WTC11 (cell line): ENCODE measurements at regions not wholly inside any gene's neighbourhood (a gene's known extent, or its start where the extent isn't known, plus 50 kb on each side); places are given as distances from the start of the nearest gene placed in this dataset.

Source experiments
- ATAC-seq: fragments of 200-7000 bp; cut with Tn5 transposase; 2 replicates; pipeline ENCODE4 v1.10.0; 2021; ENCODE audit warnings: mild to moderate bottlenecking, moderate library complexity
- CTCF ChIA-PET: fragments of 300-600 bp; sonication (Branson Sonifier 250); formaldehyde crosslinking; loops from one replicate; lab custom pipeline; 2021; ENCODE audit warnings: antibody characterized with exemption; lab: Charles Lee
- POLR2A ChIA-PET: fragments of 350-600 bp; sonication (Branson Sonifier 250); formaldehyde crosslinking; loops from one replicate; lab custom pipeline; 2021; ENCODE audit warnings: antibody characterized with exemption; lab: Charles Lee
- DNase-seq: peaks from one replicate; pipeline ENCODE4 v3.0.0; 2021; ENCODE audit warnings: low spot score
- H3K27ac Mint-ChIP-seq: 2 replicates; pipeline ENCODE4 v1.8.0; 2021; ENCODE audit warnings: mixed read lengths
- H3K27me3 Mint-ChIP-seq: 2 replicates; pipeline ENCODE4 v1.8.0; 2021; ENCODE audit warnings: low read depth, mild to moderate bottlenecking, moderate library complexity, mixed read lengths
- H3K36me3 Mint-ChIP-seq: 2 replicates; pipeline ENCODE4 v1.8.0; 2021; ENCODE audit warnings: mixed read lengths
- H3K4me1 Mint-ChIP-seq: 2 replicates; pipeline ENCODE4 v1.8.0; 2022; ENCODE audit warnings: mixed read lengths
- H3K4me3 Mint-ChIP-seq: 2 replicates; pipeline ENCODE4 v1.8.0; 2021; ENCODE audit warnings: mild to moderate bottlenecking, moderate library complexity, mixed read lengths
- H3K9me3 Mint-ChIP-seq: 2 replicates; pipeline ENCODE4 v1.8.0; 2021; ENCODE audit warnings: mixed read lengths
- CBFB ChIP-seq: sonication (generic); formaldehyde crosslinking; IDR thresholded peaks from 2 replicates; pipeline ENCODE4 v1.8.1; 2022; ENCODE audit warnings: mild to moderate bottlenecking, low read depth, missing genetic modification reagents
- ETV6 ChIP-seq: sonication (generic); formaldehyde crosslinking; IDR thresholded peaks from 2 replicates; pipeline ENCODE4 v1.8.1; 2022; ENCODE audit warnings: mild to moderate bottlenecking, missing genetic modification reagents
- FOXP1 ChIP-seq: sonication (generic); formaldehyde crosslinking; IDR thresholded peaks from 2 replicates; pipeline ENCODE4 v1.8.0; 2022; ENCODE audit warnings: missing genetic modification reagents, mild to moderate bottlenecking, moderate library complexity, borderline replicate concordance
- HMGA2 ChIP-seq: fragments of 250-450 bp; sonication (Bioruptor Pico); IDR thresholded peaks from 2 replicates; pipeline ENCODE4 v1.4.0; 2021; ENCODE audit warnings: mild to moderate bottlenecking, moderate library complexity
- IRF2 ChIP-seq: sonication (generic); formaldehyde crosslinking; IDR thresholded peaks from 2 replicates; pipeline ENCODE4 v1.8.0; 2022; ENCODE audit warnings: low read depth, missing genetic modification reagents, borderline replicate concordance
- JAZF1 ChIP-seq: fragments of 250-450 bp; sonication (Bioruptor Pico); IDR thresholded peaks from 2 replicates; pipeline ENCODE4 v1.9.0; 2021; ENCODE audit warnings: moderate library complexity, mild to moderate bottlenecking, inconsistent platforms
- NFYB ChIP-seq: sonication (generic); formaldehyde crosslinking; conservative IDR thresholded peaks from 2 replicates; pipeline ENCODE4 v1.8.0; 2022; ENCODE audit warnings: low read depth, missing genetic modification reagents
- NR1H2 ChIP-seq: sonication (generic); formaldehyde crosslinking; IDR thresholded peaks from 2 replicates; pipeline ENCODE4 v1.9.0; 2021; ENCODE audit warnings: mild to moderate bottlenecking, moderate library complexity, missing genetic modification reagents
- NR2C2 ChIP-seq: sonication (generic); formaldehyde crosslinking; IDR thresholded peaks from 2 replicates; pipeline ENCODE4 v1.8.0; 2022; ENCODE audit warnings: mild to moderate bottlenecking, missing genetic modification reagents
- NR3C1 ChIP-seq: sonication (generic); formaldehyde crosslinking; conservative IDR thresholded peaks from 2 replicates; pipeline ENCODE4 v1.8.1; 2023; ENCODE audit warnings: low read depth, mild to moderate bottlenecking, missing genetic modification reagents
- SMAD4 ChIP-seq: sonication (generic); formaldehyde crosslinking; IDR thresholded peaks from 2 replicates; pipeline ENCODE4 v1.8.0; 2022; ENCODE audit warnings: mild to moderate bottlenecking, missing genetic modification reagents
- TCF7 ChIP-seq: sonication (generic); formaldehyde crosslinking; IDR thresholded peaks from 2 replicates; pipeline ENCODE4 v1.8.0; 2022; ENCODE audit warnings: mild to moderate bottlenecking, low read depth, missing genetic modification reagents, moderate library complexity
- ZNF317 ChIP-seq: sonication (generic); formaldehyde crosslinking; IDR thresholded peaks from 2 replicates; pipeline ENCODE4 v1.8.1; 2023; ENCODE audit warnings: low read depth, mild to moderate bottlenecking, moderate library complexity, missing genetic modification reagents, borderline replicate concordance
- TF ChIP-seq, protein P1 (sequence below): fragments of 200-600 bp; IDR thresholded peaks from 2 replicates; pipeline ENCODE4 v1.8.0; 2022; ENCODE audit warnings: antibody characterized with exemption
- TF ChIP-seq, protein P2 (sequence below): sonication (generic); formaldehyde crosslinking; IDR thresholded peaks from 2 replicates; pipeline ENCODE4 v1.8.1; 2022; ENCODE audit warnings: mild to moderate bottlenecking, moderate library complexity, missing genetic modification reagents
- TF ChIP-seq, protein P3 (sequence below): sonication (generic); formaldehyde crosslinking; IDR thresholded peaks from 2 replicates; pipeline ENCODE4 v1.8.0; 2022; ENCODE audit warnings: mild to moderate bottlenecking, missing genetic modification reagents
- TF ChIP-seq, protein P4 (sequence below): fragments of 250-450 bp; sonication (Bioruptor Pico); IDR thresholded peaks from 2 replicates; pipeline ENCODE4 v2.1.2; 2022; ENCODE audit warnings: mild to moderate bottlenecking, moderate library complexity
- TF ChIP-seq, protein P5 (sequence below): sonication (generic); formaldehyde crosslinking; IDR thresholded peaks from 2 replicates; pipeline ENCODE4 v1.8.1; 2022; ENCODE audit warnings: missing genetic modification reagents, borderline replicate concordance

DNA sequence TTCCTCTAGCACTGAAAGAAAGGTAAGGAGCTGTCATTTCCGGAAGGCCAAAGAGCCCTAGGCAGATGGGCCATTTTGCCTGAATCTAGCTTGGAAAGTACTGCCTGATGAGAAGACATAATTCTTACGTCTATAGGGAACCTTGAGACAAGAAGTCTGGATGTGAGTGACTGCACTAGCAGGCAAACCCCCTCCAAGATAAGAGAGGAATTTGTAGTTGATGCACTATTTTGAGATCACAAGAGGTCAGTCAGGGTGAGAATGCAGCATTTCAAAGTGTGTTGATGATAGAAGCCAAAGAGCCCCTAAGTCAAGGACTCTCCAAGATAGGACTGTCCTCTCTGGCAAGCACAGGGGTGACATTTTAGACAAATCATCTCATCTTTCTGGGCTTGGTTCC, 99.2 kb downstream of the HES1 start:
- CTCF ChIA-PET: interaction anchor here (0.7 kb wide), 1 partner anchor 18 kb away, joined by 3 read pairs; no protein-coding TSS in a partner anchor
- Mint-ChIP-seq H3K9me3 (no peaks in the 10 kb centered on the region), H3K36me3 (no peaks in the 10 kb centered on the region), H3K27me3 (no peaks in the 10 kb centered on the region), H3K4me1 (peaks cover 15% of the 10 kb centered on the region), H3K4me3 (no peak overlapping the region), H3K27ac (no peak overlapping the region)
- POLR2A ChIA-PET: no interaction called here
- no peak for DNase-seq
- TF ChIP-seq ZNF317 (CRISPR knock-in tag): no peak
- TF ChIP-seq HMGA2 (CRISPR knock-in tag): no peak
- TF ChIP-seq IRF2 (CRISPR knock-in tag): no peak
- ATAC-seq: no peak

DNA sequence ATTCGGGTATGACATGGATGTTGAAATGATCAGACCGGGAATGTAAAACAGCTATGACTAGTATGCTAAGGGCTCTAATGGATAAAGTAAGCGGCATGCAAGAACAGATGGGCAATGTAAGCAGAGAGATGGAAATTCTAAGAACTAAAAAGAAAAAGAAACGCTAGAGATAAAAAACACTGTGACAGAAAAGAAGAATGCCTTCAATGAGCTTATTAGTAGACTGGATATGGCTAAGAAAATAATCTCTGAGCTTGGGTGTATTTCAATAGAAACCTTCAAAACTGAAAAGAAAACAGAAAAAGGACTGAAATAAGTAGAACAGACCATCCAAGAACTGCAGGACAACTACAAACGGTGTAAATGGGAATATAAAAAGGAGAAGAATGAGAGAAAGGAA, 101.2 kb downstream of the HES1 start:
- ATAC-seq: no peak
- TF ChIP-seq, protein P1, sequence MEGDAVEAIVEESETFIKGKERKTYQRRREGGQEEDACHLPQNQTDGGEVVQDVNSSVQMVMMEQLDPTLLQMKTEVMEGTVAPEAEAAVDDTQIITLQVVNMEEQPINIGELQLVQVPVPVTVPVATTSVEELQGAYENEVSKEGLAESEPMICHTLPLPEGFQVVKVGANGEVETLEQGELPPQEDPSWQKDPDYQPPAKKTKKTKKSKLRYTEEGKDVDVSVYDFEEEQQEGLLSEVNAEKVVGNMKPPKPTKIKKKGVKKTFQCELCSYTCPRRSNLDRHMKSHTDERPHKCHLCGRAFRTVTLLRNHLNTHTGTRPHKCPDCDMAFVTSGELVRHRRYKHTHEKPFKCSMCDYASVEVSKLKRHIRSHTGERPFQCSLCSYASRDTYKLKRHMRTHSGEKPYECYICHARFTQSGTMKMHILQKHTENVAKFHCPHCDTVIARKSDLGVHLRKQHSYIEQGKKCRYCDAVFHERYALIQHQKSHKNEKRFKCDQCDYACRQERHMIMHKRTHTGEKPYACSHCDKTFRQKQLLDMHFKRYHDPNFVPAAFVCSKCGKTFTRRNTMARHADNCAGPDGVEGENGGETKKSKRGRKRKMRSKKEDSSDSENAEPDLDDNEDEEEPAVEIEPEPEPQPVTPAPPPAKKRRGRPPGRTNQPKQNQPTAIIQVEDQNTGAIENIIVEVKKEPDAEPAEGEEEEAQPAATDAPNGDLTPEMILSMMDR: no peak
- TF ChIP-seq TCF7 (CRISPR knock-in tag): no peak
- no peak for TF ChIP-seq FOXP1 (CRISPR knock-in tag)
- TF ChIP-seq NR2C2 (CRISPR knock-in tag): no peak
- TF ChIP-seq, protein P2, sequence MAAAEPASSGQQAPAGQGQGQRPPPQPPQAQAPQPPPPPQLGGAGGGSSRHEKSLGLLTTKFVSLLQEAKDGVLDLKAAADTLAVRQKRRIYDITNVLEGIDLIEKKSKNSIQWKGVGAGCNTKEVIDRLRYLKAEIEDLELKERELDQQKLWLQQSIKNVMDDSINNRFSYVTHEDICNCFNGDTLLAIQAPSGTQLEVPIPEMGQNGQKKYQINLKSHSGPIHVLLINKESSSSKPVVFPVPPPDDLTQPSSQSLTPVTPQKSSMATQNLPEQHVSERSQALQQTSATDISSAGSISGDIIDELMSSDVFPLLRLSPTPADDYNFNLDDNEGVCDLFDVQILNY (CRISPR knock-in tag): no peak
- TF ChIP-seq ETV6 (CRISPR knock-in tag): no peak
- TF ChIP-seq CBFB (CRISPR knock-in tag): no peak
- TF ChIP-seq NR1H2 (CRISPR knock-in tag): no peak
- no peak for TF ChIP-seq NFYB (CRISPR knock-in tag)
- no peak for TF ChIP-seq HMGA2 (CRISPR knock-in tag)
- TF ChIP-seq NR3C1 (CRISPR knock-in tag): no peak
- TF ChIP-seq, protein P3, sequence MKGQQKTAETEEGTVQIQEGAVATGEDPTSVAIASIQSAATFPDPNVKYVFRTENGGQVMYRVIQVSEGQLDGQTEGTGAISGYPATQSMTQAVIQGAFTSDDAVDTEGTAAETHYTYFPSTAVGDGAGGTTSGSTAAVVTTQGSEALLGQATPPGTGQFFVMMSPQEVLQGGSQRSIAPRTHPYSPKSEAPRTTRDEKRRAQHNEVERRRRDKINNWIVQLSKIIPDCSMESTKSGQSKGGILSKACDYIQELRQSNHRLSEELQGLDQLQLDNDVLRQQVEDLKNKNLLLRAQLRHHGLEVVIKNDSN: no peak
- no peak for TF ChIP-seq SMAD4
- TF ChIP-seq, protein P4, sequence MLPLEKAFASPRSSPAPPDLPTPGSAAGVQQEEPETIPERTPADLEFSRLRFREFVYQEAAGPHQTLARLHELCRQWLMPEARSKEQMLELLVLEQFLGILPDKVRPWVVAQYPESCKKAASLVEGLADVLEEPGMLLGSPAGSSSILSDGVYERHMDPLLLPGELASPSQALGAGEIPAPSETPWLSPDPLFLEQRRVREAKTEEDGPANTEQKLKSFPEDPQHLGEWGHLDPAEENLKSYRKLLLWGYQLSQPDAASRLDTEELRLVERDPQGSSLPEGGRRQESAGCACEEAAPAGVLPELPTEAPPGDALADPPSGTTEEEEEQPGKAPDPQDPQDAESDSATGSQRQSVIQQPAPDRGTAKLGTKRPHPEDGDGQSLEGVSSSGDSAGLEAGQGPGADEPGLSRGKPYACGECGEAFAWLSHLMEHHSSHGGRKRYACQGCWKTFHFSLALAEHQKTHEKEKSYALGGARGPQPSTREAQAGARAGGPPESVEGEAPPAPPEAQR (CRISPR knock-in tag): no peak
- no peak for TF ChIP-seq JAZF1 (CRISPR knock-in tag)
- TF ChIP-seq, protein P5, sequence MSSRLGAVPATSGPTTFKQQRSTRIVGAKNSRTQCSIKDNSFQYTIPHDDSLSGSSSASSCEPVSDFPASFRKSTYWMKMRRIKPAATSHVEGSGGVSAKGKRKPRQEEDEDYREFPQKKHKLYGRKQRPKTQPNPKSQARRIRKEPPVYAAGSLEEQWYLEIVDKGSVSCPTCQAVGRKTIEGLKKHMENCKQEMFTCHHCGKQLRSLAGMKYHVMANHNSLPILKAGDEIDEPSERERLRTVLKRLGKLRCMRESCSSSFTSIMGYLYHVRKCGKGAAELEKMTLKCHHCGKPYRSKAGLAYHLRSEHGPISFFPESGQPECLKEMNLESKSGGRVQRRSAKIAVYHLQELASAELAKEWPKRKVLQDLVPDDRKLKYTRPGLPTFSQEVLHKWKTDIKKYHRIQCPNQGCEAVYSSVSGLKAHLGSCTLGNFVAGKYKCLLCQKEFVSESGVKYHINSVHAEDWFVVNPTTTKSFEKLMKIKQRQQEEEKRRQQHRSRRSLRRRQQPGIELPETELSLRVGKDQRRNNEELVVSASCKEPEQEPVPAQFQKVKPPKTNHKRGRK: no peak
- CTCF ChIA-PET: interaction anchor here (0.6 kb wide), 1 partner anchor 451 kb away, joined by 4 read pairs; no protein-coding TSS in a partner anchor
- Mint-ChIP-seq H3K4me1 (peaks cover 9% of the 10 kb centered on the region), H3K27me3 (no peaks in the 10 kb centered on the region), H3K9me3 (no peaks in the 10 kb centered on the region), H3K4me3 (no peak overlapping the region), H3K27ac (no peak overlapping the region), H3K36me3 (no peaks in the 10 kb centered on the region)
- POLR2A ChIA-PET: no interaction called here
- DNase-seq: no peak
